Calu3 (cell line): ENCODE measurements at regions not wholly inside any gene's neighbourhood (a gene's known extent, or its start where the extent isn't known, plus 50 kb on each side); places are given as distances from the start of the nearest gene placed in this dataset.

Source experiments
- BruUV-seq: library from RNA; stranded (reverse); fragments of 400-500 nt; replicated peaks from 2 replicates; lab custom pipeline; 2021; lab: Mats Ljungman, UMichigan
- CTCF ChIA-PET: fragments of 300-600 bp; sonication (Branson Sonifier 250); formaldehyde crosslinking; loops from one replicate; lab custom pipeline; 2022; ENCODE audit warnings: antibody characterized with exemption; lab: Charles Lee
- DNase-seq: peaks from one replicate; pipeline ENCODE4 v3.0.0; 2022
- H3K27ac Mint-ChIP-seq: one replicate; pipeline ENCODE4 v1.8.0; 2022; ENCODE audit warnings: mixed read lengths; ENCODE audit not compliant: unreplicated experiment
- H3K27me3 Mint-ChIP-seq: one replicate; pipeline ENCODE4 v1.8.0; 2022; ENCODE audit warnings: mixed read lengths; ENCODE audit not compliant: unreplicated experiment
- H3K36me3 Mint-ChIP-seq: one replicate; pipeline ENCODE4 v1.8.0; 2022; ENCODE audit warnings: mild to moderate bottlenecking, moderate library complexity, mixed read lengths; ENCODE audit not compliant: insufficient read depth, unreplicated experiment
- H3K4me1 Mint-ChIP-seq: one replicate; pipeline ENCODE4 v1.8.0; 2022; ENCODE audit warnings: mild to moderate bottlenecking, low read depth, mixed read lengths; ENCODE audit not compliant: unreplicated experiment
- H3K4me3 Mint-ChIP-seq: one replicate; pipeline ENCODE4 v1.8.0; 2022; ENCODE audit warnings: mild to moderate bottlenecking, low read depth, moderate library complexity, mixed read lengths; ENCODE audit not compliant: unreplicated experiment
- H3K9me3 Mint-ChIP-seq: one replicate; pipeline ENCODE4 v1.8.0; 2022; ENCODE audit warnings: low read depth, mixed read lengths; ENCODE audit not compliant: unreplicated experiment
- CTCF ChIP-seq: fragments of 200-600 bp; IDR thresholded peaks from one replicate; pipeline ENCODE4 v1.8.0; 2022; ENCODE audit warnings: antibody characterized with exemption; ENCODE audit not compliant: unreplicated experiment
- intact Hi-C: fragments of 100-400 bp; cut with micrococcal nuclease; formaldehyde crosslinking; loops from one replicate; pipeline ENCODE4 v1.10.0; 2022; ENCODE audit not compliant: unreplicated experiment

GRCh38 chr2:145315053-145315452 lies 795.1 kb upstream of the ZEB2 start:
- DNase-seq = no peak
- no peaks in the 10 kb centered on the region for H3K36me3 Mint-ChIP-seq
- no peaks in the 10 kb centered on the region for H3K27me3 Mint-ChIP-seq
- no peak for TF ChIP-seq CTCF
- intact Hi-C loops = no loop called here
- no peak overlapping the region for H3K27ac Mint-ChIP-seq
- no peak overlapping the region for H3K4me3 Mint-ChIP-seq
- no TSS peak for BruUV-seq
- CTCF ChIA-PET = no interaction called here
- peaks cover 9% of the 10 kb centered on the region for H3K9me3 Mint-ChIP-seq
- H3K4me1 Mint-ChIP-seq = no peaks in the 10 kb centered on the region

GRCh38 chr2:145314119-145314633 lies 794.3 kb upstream of the ZEB2 start:
- Mint-ChIP-seq H3K9me3 (peaks cover 9% of the 10 kb centered on the region), H3K4me3 (no peak overlapping the region), H3K36me3 (no peaks in the 10 kb centered on the region), H3K27me3 (no peaks in the 10 kb centered on the region), H3K27ac (no peak overlapping the region), H3K4me1 (no peaks in the 10 kb centered on the region)
- TF ChIP-seq CTCF = no peak
- intact Hi-C loops = no loop called here
- no TSS peak for BruUV-seq
- CTCF ChIA-PET = no interaction called here
- DNase-seq = no peak

- intact Hi-C loops = no loop called here
- no peak overlapping the region for H3K27ac Mint-ChIP-seq
- TF ChIP-seq CTCF = no peak
- no peaks in the 10 kb centered on the region for H3K36me3 Mint-ChIP-seq
- no peak overlapping the region for H3K4me3 Mint-ChIP-seq
- CTCF ChIA-PET = interaction anchor here (0.5 kb wide), 1 partner anchor 14 kb away, joined by 4 read pairs; no protein-coding TSS in a partner anchor
- no peaks in the 10 kb centered on the region for H3K27me3 Mint-ChIP-seq
- no TSS peak for BruUV-seq
- no peaks in the 10 kb centered on the region for H3K4me1 Mint-ChIP-seq
- DNase-seq = no peak
- peaks cover under 1% of the 10 kb centered on the region for H3K9me3 Mint-ChIP-seq
These were observed 786.0 kb upstream of the ZEB2 start for GRCh38 chr2:145305889-145306288.

DNA sequence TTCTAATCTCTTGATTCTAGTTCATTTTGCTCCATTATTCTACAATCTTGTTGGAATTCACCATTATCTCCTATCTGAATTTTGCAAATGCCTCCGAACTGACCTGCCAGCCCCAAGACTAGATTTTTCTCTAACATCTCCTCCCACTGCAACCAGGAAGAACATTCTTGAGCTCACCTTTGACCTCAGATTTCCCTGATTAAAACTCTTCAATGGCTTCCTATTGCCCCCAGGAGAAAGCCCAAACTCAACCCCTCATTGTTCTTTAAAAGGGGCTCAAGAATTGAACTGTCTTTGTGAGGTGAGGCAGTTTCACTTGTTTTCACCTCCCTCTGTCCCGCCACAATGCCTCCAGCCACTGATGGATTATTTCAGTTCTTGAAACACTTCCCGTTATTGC lies 784.6 kb upstream of the ZEB2 start:
- intact Hi-C loops = no loop called here
- TF ChIP-seq CTCF = no peak

More for the DNA sequence above, 784.6 kb upstream of the ZEB2 start:
- Mint-ChIP-seq H3K4me1 (no peaks in the 10 kb centered on the region), H3K36me3 (no peaks in the 10 kb centered on the region), H3K27ac (no peak overlapping the region), H3K4me3 (no peak overlapping the region), H3K9me3 (no peaks in the 10 kb centered on the region), H3K27me3 (no peaks in the 10 kb centered on the region)
- no TSS peak for BruUV-seq
- CTCF ChIA-PET = interaction anchor here (0.7 kb wide), 1 partner anchor 780 kb away, joined by 3 read pairs; no protein-coding TSS in a partner anchor
- DNase-seq = no peak
